ENCODE measurements at regions not wholly inside any gene's neighbourhood (a gene's known extent, or its start where the extent isn't known, plus 50 kb on each side); places are given as distances from the start of the nearest gene placed in this dataset.

- TF ChIP-seq, protein P1, sequence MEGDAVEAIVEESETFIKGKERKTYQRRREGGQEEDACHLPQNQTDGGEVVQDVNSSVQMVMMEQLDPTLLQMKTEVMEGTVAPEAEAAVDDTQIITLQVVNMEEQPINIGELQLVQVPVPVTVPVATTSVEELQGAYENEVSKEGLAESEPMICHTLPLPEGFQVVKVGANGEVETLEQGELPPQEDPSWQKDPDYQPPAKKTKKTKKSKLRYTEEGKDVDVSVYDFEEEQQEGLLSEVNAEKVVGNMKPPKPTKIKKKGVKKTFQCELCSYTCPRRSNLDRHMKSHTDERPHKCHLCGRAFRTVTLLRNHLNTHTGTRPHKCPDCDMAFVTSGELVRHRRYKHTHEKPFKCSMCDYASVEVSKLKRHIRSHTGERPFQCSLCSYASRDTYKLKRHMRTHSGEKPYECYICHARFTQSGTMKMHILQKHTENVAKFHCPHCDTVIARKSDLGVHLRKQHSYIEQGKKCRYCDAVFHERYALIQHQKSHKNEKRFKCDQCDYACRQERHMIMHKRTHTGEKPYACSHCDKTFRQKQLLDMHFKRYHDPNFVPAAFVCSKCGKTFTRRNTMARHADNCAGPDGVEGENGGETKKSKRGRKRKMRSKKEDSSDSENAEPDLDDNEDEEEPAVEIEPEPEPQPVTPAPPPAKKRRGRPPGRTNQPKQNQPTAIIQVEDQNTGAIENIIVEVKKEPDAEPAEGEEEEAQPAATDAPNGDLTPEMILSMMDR (IDR thresholded peaks at IDR 0.05; ENCODE audit: low read length), result no peak
- TF ChIP-seq EZH2 (optimal IDR thresholded peaks at IDR 0.05; ENCODE audit: low read depth, low read length), result no peak
Observed at GRCh38 chr7:106987777-106988176, 56.7 kb upstream of the PRKAR2B start.

Data from MM.1S (cell line).